GM18951 (cell line): ENCODE measurements at regions not wholly inside any gene's neighbourhood (a gene's known extent, or its start where the extent isn't known, plus 50 kb on each side); places are given as distances from the start of the nearest gene placed in this dataset.
"Not testable (repeated sequence)": the region's sequence is repeated elsewhere in the genome, so short reads cannot be mapped to it uniquely, and the experiment has no call there.

Experiments
- POLR2A ChIP-seq: IDR thresholded peaks from 4 replicates; pipeline ENCODE4 v1.6.1; 2011; ENCODE audit warnings: mild to moderate bottlenecking; ENCODE audit not compliant: insufficient read length, insufficient read depth; ENCODE audit errors: extremely low read depth
- in situ Hi-C: fragments of 300-500 bp; cut with MboI; formaldehyde crosslinking; loops from one replicate; pipeline ENCODE4 v1.12.0; 2022; ENCODE audit warnings: low sequenced_read_pairs, mixed read lengths, inconsistent platforms; ENCODE audit not compliant: unreplicated experiment

- no peak for TF ChIP-seq POLR2A
- in situ Hi-C loops: no loop called here
These were observed 84.7 kb upstream of the GPR141 start for GRCh38 chr7:37598824-37599223.

GRCh38 chr7:37601321-37601720 is 82.2 kb upstream of the GPR141 start:
- no peak for TF ChIP-seq POLR2A

DNA sequence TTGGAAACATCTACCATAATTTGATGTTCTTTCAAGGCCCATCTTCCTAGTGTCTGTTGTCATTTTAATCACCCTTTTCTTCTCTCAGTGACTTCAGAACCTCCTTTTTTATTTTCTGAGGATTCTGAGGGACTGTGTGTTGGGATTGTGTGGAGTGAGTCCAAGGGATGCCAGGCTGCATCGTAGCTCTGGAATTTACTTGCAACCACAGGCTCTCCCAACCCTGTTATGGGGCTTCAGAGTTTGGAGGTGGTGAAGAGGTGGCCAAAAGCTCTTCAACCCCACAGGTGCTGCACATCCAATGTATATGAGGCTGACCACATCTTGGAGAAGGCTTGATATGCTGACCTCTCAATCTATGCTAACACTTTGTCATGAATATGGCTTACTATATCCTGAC is 79.5 kb upstream of the GPR141 start:
- in situ Hi-C loops: no loop called here

More at GRCh38 chr7:37601321-37601720, 82.2 kb upstream of the GPR141 start:
- in situ Hi-C loops: no loop called here

GRCh38 chr7:37617406-37617805 is 66.2 kb upstream of the GPR141 start:
- in situ Hi-C loops: not testable (repeated sequence)

More for the DNA sequence above, 79.5 kb upstream of the GPR141 start:
- TF ChIP-seq POLR2A: no peak

DNA sequence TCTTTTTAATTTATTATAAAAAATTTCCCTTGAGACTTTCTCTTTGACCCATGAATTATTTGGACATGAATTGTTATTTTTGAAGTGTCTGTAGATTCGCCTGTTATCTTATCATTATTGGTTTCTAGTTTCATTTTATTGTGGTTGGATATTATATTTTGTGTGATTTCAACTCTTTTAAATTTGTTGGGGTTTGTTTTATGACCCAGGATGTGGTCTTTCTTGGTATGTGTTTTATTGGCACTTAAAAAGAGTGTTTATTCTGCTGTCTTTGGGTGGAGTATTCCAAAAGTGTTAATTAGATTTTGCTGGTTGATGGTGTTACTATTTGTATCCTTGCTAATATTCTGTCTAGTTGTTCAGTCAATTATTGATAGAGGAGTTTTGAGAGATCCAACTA is 50.5 kb upstream of the GPR141 start:
- TF ChIP-seq POLR2A: no peak
- in situ Hi-C loops: loop anchor here (25.0 kb wide), 1 partner anchor 204 kb away; the partner anchor contains the start of gene NME8
